Right lobe of liver (tissue), 4 donors: ENCODE measurements at regions not wholly inside any gene's neighbourhood (a gene's known extent, or its start where the extent isn't known, plus 50 kb on each side); places are given as distances from the start of the nearest gene placed in this dataset.

Experiments used
- POLR2A ChIP-seq: fragments of 450-650 bp; IDR thresholded peaks from one replicate; pipeline ENCODE4 v1.6.1; 2017; ENCODE audit warnings: antibody characterized with exemption, mild to moderate bottlenecking
- TF ChIP-seq, protein P1 (sequence below), 4 donors: fragments of 200-600 bp in 3 of 4; fragments of 450-650 bp in 1 of 4; IDR thresholded peaks; one replicate each; pipeline versions ENCODE4 v1.5.1 to v1.8.0; 2016 to 2022; ENCODE audit warnings: antibody characterized with exemption in 4 of 4, mild to moderate bottlenecking in 2 of 4
- donor health status: DM: no; HTN: no; CAD: no.
- donor health status: DM: no; HTN: no; CAD: no.
- donor health status: DM: no; HTN: yes; CAD: no.

DNA sequence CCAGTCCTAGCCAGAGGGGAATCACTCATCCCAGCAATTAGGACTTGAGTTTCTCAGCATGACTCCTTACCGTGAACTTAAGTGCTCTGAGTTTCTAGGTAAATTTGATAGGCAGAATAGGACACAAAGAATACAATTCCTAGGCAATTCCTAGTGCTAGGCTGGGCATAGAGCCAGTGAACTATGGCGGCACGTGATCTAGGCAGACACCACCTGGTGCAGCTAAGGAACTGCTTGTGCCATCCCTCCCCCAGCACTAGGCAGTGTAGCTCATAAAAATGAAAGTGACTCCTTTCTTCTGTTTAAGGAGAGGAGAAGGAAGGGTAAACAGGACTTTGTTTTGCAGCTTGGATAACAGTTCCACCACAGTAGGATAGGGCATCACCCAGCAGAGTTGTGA lies 736.3 kb upstream of the PCDH7 start:
- TF ChIP-seq, protein P1, sequence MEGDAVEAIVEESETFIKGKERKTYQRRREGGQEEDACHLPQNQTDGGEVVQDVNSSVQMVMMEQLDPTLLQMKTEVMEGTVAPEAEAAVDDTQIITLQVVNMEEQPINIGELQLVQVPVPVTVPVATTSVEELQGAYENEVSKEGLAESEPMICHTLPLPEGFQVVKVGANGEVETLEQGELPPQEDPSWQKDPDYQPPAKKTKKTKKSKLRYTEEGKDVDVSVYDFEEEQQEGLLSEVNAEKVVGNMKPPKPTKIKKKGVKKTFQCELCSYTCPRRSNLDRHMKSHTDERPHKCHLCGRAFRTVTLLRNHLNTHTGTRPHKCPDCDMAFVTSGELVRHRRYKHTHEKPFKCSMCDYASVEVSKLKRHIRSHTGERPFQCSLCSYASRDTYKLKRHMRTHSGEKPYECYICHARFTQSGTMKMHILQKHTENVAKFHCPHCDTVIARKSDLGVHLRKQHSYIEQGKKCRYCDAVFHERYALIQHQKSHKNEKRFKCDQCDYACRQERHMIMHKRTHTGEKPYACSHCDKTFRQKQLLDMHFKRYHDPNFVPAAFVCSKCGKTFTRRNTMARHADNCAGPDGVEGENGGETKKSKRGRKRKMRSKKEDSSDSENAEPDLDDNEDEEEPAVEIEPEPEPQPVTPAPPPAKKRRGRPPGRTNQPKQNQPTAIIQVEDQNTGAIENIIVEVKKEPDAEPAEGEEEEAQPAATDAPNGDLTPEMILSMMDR (IDR thresholded peaks at IDR 0.05): no peak
- no peak for TF ChIP-seq POLR2A
